Glomerular visceral epithelial cell (primary cell): ENCODE measurements at regions not wholly inside any gene's neighbourhood (a gene's known extent, or its start where the extent isn't known, plus 50 kb on each side); places are given as distances from the start of the nearest gene placed in this dataset.

Experiments
- DNase-seq: peaks from one replicate; pipeline ENCODE4 v3.0.0-alpha.2; 2016; ENCODE audit errors: extremely low spot score

DNA sequence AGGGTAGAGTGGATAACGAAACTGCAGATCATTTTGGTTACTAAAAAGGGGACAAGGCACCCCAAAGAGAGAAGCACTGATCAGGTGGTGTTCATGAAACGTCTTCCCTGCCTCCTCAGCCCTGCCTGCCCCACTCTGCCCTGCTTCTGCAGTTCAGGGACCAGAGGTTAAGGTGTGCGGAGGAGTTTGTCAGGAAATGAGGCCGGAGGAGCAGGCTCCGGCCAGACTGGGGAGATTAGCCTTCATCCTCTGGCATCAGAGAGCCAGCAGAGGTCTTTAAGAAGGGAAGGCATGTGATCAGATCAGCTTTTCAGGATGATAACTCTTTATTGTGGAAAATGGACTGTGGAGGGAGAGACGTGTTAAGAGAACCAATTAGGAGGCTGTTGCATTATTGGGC lies 291.9 kb upstream of the NR5A2 start:
- DNase-seq: no peak

DNA sequence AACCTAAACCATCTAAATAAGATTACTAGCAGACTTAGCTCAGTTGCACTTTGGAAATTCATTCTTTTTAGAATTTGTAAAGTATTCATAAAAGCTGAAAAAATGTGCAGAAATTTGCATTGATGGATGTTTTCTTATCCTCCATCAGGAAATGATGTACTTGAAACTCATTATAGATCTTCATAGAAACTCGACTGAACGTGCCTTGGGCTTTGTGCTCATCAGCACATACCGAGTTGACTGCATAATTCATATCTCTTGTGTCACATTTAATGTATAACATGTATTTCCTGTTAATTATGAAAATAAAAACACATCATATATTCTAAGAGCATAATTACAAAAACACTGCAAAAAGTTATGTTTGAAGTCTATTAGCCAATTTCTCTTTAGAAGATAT lies 290.9 kb upstream of the NR5A2 start:
- no peak for DNase-seq

DNA sequence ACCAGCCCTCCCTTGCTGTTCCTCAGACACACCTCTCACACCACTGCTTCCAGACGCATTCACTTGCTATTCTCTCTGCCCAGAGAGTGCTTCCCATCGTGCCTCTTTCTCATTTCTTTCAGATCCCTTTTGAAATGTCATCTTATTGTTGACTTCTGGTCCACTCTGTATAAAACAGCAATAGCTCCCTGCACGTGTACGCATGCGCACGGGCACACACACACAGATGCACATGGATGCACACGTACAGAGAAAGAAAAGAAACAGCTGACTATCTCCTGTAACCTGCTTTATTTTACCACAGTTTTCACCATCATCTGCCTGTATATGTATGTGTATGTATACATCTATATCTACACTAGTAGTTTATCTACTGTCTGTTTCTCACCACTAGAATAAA lies 285.9 kb upstream of the NR5A2 start:
- DNase-seq: no peak

DNA sequence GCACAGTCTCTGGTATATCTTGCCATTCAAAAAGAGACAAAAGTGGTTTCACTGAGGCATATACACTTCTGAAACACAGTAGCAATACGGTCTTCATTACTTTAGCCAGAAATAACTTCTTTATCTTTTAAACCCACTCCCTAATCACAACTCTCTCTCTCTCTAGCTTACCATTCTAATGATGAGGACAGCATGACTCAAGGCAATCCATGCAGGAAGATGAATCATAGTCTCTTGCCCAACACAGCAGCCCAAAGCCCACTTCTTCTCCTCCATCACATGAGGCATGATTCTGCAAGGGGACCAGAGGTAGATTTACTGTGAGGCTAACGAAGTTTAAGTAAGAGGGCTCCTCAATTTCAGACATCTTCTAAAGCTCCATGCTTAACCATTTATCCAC lies 285.0 kb upstream of the NR5A2 start:
- peak; percentile 58 for DNase-seq

DNA sequence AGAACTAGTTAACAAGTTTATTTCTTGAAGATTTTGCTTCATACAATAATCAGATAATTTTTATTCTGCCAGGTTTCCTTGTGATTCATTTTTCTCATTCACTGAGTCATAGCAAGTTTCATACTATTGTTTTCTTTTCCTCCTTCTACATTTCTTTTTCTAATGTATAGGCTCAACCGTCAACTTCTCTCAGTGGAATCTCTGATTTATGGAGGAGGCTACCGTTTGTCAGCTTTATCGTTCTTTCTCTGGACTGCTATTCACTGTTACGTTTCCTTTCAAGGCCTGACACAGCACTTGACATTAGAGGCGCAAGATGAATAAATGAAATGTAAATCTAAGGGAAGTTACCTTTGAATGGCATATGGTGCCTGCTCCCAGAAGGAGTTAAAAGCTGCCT lies 284.3 kb upstream of the NR5A2 start:
- DNase-seq: no peak

DNA sequence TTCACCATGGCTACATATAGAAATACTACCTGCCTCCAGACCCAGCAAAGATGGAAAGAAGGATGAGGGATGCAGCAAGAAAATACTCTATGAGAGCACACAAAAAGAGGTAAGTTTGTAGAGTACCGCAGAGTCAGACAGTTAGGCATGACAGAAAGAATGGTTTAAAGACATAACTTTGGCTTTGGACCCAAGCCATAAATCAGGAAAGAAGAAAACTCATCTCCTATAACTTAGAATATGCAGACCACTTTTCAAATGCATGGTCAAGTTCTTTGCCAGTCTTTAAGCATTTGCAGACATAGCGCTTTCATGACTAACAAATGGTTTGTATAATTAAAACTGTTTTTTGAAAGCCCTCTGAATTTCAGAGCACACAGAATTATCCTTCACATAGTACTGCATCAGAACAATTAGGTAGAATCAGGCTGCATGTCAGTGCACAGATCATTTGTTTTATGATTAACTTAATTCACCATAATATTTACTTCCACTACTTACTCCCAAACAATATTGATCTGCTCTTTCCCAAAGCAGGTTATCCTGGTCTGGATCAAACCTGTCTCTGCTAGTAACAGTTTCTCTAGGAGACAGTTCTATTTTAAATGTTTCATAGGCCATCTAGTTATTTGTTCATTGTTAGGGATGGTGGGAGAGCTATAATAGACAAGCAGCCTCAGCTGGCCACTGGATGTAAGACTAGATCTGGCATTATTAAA lies 280.7 kb upstream of the NR5A2 start:
- DNase-seq: no peak

DNA sequence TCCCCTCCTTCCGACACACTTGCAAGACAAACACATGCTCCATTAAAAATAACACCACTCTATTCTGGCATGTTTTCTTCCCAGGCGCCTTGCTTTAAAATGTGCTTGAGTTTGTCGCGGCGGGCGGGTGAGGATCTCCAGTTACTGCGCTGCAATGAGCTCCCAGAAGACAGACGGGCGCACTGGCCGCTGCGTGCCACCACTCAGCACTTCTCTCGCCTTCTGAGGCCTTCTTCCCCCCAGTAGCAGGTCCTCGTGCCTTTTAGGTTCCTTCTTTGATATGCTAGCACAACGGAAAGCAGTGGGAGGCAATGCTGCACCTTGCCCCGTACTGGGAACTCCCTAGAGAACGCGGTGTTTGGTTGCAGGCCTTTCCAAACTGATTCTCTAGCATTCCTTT lies 279.5 kb upstream of the NR5A2 start:
- DNase-seq: no peak

DNA sequence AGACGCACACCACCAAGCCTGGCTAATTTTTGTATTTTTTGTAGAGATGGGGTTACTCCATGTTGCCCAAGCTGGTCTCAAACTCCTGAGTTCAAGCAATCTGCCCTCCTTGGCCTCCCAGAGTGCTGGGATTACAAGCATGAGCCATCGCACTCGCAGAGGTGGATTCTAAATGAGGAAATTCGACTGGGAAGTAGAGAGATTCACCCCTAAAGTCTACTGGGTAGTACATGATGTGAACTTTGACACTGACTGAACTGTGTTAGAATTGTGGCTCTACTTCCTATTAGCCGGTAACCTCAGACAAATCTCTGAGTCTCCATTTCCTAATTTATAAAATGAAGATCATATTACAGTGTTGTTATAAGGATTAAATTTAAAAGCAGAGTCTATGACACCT lies 276.0 kb upstream of the NR5A2 start:
- no peak for DNase-seq

DNA sequence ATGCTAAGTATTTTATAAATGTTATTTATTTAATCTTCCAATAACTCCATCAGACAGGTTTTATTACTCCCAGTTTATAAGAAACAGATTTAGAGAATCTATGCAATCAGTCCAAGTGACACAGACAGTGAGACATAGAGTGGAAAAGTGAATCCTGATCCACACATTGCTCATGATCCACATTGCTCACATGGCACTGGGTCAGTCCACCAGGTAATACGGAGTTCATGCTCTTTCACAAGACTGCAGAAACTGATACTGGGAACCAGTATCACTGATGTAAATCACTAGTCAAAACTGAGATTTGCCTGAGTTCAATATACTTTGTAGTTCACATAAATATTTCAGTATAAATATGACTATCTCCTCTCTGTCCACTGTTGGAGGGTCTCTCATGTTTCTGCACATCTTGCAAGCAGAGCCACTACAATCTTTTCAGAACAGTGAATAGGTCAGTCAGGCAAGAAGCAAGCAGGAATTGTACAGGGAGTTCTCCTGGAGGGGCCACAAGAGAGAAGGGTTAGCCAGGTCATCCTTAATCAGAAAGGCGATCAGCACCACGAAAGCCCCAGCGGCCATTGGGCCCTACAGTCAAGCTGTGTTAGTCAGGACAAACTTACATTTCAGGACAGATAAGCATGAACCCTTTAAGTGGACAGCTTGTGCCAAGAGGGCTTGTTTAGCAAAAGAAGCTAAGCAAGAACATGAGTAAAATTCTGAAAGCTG lies 275.4 kb upstream of the NR5A2 start:
- no peak for DNase-seq

DNA sequence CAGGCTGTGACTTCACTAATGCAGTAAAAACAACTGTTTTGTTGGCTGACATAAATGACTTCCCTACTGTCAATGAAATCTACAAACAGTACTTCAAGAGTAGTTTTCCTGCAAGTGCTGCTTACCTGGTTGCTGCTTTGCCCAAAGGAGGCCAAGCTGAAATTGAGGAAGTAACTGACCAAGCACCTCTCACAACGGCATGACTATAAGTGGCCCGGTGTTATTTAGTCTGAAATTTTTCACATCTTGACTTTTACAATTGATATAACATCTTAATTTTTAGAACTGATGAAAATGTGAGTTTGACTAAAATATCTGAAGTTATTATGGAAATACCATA lies 274.9 kb upstream of the NR5A2 start:
- DNase-seq: no peak

DNA sequence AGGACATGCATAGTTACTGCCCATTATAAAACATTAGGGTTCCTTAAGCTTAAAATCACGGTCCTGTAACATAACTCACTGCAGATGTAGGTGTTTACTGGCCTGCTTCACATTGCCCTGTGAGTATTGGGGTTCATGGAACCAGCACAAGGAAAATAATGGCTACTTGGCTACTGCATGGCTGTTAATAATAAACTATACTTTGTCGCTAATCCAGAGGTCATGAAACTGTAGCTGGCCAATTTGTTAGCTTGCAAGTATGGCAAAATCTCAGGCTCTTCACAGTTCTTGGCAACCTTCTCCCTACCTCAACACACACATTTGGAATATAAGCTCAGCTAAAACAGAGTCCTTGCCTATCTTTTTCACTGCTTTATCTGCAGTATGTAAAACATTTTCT lies 274.0 kb upstream of the NR5A2 start:
- no peak for DNase-seq

DNA sequence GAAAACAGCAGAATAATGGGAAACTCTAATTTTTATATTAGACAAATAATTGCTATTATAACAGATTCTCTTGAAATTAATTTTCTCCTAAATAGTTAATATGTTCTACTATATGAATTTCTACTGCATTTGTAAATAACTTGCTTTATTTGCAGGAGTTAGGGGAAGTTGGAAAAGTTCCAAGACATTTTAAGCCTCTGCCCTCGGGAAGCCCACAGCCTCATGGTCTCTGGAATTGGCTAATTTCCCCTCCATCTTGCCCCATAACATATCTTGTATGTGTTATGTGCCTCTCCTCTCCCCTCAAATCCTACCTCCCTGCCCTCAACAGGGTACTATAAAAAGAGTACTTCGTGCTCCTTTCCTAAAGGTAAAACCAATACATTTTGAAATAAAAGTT lies 271.4 kb upstream of the NR5A2 start:
- no peak for DNase-seq

DNA sequence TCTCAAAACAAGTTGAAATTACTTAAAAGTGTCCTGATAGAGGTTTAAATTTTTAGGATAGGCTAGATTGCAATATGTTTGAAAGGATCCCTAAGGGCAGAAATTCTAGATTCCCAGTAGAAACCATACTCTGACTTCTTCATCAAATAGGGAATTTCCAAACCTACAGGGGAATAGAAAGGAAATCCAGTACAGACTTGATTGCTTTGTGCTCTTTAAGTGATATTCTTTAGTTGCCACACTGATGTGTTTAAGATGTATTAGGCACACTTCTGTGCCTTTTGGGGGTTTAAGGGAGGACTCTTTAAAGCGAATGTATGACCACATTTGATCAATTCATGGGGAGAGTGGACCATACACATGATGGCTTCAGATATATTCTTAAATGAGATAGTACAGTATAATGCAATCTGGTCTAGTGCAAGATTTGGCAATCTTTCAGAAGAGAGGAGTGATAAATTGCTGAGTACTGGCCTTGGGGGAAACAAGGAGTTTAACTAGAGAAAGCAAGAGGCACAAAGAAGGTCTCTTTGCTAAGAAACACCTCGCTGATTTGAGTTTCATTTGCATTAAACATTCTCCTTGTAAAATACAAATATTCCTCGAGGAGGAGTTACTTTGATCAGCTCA lies 268.8 kb upstream of the NR5A2 start:
- no peak for DNase-seq

DNA sequence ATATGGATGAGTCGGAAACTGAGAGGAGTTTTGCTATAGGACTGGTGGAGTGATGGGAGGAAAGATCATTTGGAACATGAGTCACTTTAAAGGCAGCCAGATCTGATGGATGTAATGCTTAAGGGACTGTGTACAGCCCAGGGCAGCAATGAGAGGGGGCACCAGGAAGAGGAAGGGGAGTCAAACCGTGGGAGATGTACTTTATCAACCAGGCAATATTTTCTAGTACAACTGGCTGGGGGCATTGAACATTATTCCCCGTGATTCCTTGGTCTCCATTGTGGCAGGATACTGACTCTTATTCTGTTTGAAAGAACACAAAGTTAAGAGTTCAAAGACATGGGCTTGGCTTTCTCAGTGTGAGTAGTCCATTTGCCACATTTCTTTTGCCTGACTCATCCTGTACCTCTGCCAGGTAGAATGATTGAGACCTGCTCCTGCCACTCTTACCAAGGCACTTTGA lies 268.2 kb upstream of the NR5A2 start:
- peak; percentile 37 for DNase-seq

DNA sequence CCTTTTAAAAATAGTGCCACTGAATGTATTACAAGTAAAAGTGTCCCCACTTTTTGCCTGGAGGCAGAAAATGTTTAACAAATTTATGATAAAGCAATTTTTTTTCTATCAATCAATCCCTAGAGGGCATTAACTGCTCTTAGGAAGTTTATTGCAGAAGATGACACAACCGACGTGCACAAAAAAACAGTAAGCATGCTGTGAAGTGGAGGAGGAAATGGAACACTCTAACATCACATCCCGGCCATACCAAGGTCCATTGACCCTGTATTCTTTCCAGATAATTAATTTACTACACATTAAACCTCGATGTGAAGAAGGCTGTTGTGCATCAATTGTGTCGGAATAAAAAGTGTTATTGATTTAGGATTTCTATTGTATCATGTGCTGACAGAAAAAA lies 264.9 kb upstream of the NR5A2 start:
- no peak for DNase-seq

DNA sequence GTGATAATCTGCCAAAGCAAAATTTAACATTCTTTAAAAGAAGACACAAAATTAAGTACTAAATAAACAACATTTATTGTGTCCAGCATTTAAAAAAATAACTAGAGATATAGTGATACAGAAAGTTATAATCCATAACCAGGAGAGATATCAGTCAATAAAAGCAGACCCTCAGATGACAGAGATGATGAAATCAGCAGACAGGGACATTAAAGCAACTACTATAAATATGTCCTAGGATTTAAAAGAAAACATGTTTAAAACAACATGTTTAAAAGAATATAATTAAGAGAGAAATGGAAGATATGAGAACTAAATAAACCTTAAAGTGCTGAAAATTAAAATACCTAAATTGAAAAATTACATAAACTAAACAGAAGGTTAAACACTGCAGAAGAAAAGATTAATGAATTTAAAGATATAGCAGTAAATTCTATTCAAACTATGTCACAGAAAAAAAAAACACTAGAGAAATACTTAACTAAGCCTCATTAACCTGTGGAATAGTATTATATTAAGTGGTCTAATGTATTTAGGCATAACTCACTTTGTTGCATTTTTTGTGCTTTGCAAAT lies 261.2 kb upstream of the NR5A2 start:
- DNase-seq: no peak

DNA sequence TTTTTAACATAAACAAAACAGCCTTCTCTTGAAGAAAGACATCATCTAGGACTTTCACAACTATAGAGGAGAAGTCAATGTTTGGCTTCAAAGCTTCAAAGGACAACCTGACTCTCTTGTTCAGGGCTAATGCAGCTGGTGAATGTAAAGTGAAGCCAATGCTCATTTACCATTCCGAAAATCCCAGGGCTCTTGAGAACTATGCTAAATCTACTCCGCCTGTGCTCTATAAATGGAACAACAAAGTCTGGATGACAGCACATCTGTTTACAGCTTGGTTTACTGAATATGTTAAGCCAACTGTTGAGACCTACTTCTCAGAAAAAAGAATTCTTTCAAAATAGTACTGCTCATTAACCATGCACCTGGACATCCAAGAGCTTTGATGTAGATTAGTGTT lies 259.8 kb upstream of the NR5A2 start:
- DNase-seq: no peak

DNA sequence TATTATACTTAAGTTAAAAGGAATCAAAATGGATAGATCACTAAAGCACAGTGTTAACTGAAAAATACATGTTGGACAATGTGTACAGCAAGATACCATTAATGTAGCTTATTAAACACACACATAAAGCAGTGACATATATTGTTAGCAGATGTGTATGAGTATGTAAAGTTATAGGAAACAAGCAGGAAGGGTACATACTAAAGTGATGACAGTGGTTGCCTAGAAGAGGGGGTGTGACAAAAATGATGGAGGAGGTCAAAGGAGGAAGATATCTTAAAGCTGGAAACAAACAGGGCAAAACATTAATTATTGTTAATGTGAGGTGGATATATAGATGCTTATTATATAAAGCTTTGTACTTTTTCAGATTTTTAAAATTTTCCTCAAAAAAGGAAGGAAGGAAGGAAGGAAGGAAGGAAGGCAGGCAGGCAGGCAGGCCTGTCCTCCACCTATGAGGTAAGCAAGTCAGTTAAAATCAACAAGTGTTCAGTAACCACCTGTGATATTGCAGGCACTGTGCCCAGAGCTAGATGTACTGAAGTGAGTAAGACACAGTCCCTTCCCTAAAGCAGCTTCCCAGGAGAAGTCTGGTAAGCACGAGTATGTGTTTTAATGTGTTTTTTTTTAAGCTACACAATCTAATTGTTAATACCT lies 252.9 kb upstream of the NR5A2 start:
- peak; percentile 41 for DNase-seq

DNA sequence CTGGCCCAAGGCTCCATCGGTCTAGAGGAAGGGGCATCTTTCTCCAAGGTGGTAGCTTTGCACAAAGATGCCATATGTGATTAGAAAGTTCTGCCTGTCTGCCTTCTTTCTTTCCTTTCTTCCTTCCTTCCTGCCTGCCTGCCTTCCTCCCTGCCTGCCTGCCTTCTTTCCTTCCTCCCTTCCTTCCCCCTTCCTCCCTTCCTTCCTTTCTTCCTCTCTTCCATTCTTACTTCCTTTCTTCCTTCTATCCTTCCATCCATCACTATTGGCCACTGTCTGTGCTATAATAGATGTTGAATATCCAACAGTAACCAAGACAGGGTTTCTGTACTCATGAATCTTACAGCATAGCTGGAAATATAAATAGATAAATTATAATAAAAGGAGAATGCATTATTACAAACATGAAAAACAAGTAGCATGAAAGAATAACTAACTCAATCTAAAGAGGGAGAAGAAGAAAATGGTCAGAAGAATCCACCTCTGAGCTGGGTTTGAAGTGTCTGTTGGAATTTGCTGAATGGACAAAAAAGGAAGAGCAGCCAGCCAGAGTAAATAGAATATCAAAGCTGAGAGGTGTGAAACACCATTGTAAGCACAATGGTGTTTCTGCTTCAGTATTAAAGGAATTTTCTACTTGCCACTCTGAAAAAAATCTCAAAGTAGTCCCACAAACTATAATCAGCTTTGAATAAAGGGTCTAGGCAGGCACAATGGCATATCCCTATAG lies 250.6 kb upstream of the NR5A2 start:
- DNase-seq: no peak

DNA sequence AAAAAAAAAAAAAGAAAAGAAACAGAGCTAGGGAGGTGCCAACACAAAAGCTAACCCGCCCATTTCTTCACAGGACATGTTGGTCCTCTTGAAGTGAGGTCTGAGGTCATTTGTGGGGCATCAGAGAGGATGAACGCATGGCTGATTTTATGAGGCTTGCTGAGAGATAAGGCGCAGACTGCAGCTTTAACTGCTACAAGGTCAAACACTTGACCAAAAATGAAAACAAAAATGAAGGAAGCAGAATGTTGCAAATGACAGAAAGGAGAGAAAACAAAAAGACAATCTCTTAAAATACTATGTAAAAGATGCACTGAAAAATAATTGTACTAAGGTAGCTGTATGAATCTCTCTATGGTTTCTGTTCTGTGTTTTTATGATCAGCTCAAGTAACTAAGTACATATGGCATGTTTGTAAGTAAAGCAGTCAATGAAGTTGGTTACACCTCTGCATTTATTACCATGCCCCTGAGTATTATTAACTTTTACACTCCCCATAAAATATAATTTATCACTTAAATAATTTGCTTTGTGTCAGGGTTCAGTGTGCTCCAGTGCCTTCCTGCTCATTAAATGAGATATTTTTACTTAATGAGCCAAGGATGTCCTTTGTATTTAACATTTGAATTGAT lies 249.1 kb upstream of the NR5A2 start:
- DNase-seq: peak; percentile 58

DNA sequence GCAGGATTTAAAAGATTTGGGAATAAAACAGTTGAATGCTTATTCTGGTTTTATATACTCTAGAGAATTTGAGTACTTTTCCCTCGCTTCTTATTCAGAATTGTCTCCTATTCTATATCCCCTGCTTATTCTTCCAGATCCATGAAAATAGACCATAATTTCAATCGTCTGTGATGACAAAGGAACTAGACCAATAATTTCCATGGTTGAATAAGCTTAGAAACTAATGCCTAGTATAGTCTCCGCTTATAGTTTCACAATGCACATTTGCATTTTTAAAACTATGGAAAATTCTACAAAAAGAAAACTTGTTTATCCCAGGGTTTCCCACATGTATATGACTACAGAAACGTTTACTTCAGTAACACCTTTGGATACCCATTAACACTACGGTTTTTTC lies 247.4 kb upstream of the NR5A2 start:
- DNase-seq: no peak
